Right lobe of liver (tissue), 4 donors: ENCODE measurements at regions not wholly inside any gene's neighbourhood (a gene's known extent, or its start where the extent isn't known, plus 50 kb on each side); places are given as distances from the start of the nearest gene placed in this dataset.

ENCODE experiments used
- POLR2A ChIP-seq: fragments of 450-650 bp; IDR thresholded peaks from one replicate; pipeline ENCODE4 v1.6.1; 2017; ENCODE audit warnings: antibody characterized with exemption, mild to moderate bottlenecking
- TF ChIP-seq, protein P1 (sequence below), 4 donors: fragments of 200-600 bp in 3 of 4; fragments of 450-650 bp in 1 of 4; IDR thresholded peaks; one replicate each; pipeline versions ENCODE4 v1.5.1 to v1.8.0; 2016 to 2022; ENCODE audit warnings: antibody characterized with exemption in 4 of 4, mild to moderate bottlenecking in 2 of 4
- donor health status: DM: no; HTN: no; CAD: no.
- donor health status: DM: no; HTN: no; CAD: no.
- donor health status: DM: no; HTN: yes; CAD: no.

DNA sequence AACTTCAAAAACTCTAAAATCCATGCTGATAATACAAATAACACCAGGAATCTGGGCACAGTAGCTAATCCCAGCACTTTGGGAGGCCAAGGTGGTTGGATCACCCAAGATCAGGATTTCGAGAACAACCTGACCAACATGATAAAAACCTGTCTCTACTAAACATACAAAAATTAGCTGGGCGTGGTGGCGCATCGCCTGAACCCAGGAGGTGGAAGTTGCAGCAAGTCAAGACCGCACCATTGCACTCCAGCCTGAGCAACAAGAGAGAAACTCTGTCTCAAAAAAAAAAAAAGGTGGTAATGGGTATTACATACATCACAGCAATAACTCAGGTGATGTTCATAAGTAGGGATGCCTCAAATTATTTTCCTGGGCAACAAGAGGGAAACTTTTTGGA lies 315.0 kb upstream of the MEOX2 start:
- TF ChIP-seq, protein P1, sequence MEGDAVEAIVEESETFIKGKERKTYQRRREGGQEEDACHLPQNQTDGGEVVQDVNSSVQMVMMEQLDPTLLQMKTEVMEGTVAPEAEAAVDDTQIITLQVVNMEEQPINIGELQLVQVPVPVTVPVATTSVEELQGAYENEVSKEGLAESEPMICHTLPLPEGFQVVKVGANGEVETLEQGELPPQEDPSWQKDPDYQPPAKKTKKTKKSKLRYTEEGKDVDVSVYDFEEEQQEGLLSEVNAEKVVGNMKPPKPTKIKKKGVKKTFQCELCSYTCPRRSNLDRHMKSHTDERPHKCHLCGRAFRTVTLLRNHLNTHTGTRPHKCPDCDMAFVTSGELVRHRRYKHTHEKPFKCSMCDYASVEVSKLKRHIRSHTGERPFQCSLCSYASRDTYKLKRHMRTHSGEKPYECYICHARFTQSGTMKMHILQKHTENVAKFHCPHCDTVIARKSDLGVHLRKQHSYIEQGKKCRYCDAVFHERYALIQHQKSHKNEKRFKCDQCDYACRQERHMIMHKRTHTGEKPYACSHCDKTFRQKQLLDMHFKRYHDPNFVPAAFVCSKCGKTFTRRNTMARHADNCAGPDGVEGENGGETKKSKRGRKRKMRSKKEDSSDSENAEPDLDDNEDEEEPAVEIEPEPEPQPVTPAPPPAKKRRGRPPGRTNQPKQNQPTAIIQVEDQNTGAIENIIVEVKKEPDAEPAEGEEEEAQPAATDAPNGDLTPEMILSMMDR (IDR thresholded peaks at IDR 0.05): no peak
- TF ChIP-seq POLR2A: no peak
